ENCODE measurements at regions not wholly inside any gene's neighbourhood (a gene's known extent, or its start where the extent isn't known, plus 50 kb on each side); places are given as distances from the start of the nearest gene placed in this dataset.

DNA sequence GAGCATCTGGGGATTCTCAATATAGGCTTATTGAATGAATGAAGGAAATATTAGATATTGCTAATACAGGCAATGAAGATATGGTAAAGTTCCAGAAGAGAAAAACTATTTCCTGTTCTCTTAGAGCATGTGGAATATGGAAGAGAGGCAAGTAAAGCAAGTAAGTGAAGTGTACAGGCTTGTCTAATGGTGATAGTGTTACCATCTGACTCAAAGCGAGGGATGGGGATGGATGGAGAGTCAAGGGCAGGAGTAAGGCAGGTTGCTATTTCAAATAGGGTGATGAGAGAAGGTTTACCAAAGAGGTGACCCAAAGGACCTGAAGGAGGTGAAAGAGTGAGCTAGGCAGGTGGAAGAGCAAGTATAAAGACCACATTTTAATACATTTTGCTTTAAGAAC, 55.2 kb upstream of the SLC38A11 start:
- TF ChIP-seq, protein P1, sequence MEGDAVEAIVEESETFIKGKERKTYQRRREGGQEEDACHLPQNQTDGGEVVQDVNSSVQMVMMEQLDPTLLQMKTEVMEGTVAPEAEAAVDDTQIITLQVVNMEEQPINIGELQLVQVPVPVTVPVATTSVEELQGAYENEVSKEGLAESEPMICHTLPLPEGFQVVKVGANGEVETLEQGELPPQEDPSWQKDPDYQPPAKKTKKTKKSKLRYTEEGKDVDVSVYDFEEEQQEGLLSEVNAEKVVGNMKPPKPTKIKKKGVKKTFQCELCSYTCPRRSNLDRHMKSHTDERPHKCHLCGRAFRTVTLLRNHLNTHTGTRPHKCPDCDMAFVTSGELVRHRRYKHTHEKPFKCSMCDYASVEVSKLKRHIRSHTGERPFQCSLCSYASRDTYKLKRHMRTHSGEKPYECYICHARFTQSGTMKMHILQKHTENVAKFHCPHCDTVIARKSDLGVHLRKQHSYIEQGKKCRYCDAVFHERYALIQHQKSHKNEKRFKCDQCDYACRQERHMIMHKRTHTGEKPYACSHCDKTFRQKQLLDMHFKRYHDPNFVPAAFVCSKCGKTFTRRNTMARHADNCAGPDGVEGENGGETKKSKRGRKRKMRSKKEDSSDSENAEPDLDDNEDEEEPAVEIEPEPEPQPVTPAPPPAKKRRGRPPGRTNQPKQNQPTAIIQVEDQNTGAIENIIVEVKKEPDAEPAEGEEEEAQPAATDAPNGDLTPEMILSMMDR (IDR thresholded peaks at IDR 0.05 in 4 of 5, conservative IDR thresholded peaks at IDR 0.05 in 1 of 5), result no peak
- no peak for TF ChIP-seq POLR2A (IDR thresholded peaks at IDR 0.05)
- DNase-seq (no peak), ATAC-seq (no peak)
- Histone ChIP-seq H3K4me1 (no peaks in the 10 kb centered on the region), H3K27me3 (no peaks in the 10 kb centered on the region), H3K4me3 (no peak overlapping the region), H3K27ac (no peak overlapping the region), H3K36me3 (no peaks in the 10 kb centered on the region), H3K9me3 (no peaks in the 10 kb centered on the region)
- intact Hi-C loops (cut with DNase I; ENCODE audit: low total_unique reads), result no loop called here
- in situ Hi-C loops (cut with MboI; ENCODE audit: low sequenced_read_pairs in 4 of 4), result no loop called here

DNA sequence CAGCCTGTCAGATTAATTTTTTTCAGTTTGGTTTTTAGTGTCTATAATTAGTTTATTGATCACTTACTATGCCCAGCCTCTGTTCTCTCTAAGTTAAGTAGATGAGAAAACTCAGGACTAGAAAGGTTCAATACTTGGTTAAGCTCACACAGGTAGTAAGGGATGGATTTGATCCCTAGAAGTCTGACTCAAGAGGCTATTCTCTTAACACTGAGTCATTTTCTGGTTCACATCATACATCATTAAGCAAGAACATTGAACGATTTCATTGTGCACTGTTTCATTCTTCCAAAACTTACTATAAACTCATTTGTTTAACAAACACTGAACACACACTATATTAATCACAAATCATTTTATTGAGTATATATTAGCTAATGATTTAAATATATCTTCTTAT, 54.1 kb upstream of the SLC38A11 start:
- no peaks in the 10 kb centered on the region for H3K27me3 ChIP-seq
- no peak for ATAC-seq
- in situ Hi-C loops (cut with MboI; ENCODE audit: low sequenced_read_pairs in 4 of 4), result loop anchor here in 2 of 4 donors (10.0 kb wide), 1 partner anchor 195 kb away; the partner anchor contains the start of gene SCN3A (in 2 of the 2)
- no peaks in the 10 kb centered on the region for H3K36me3 ChIP-seq
- no peak for DNase-seq
- no peak overlapping the region for H3K27ac ChIP-seq
- H3K9me3 ChIP-seq, result no peaks in the 10 kb centered on the region
- H3K4me1 ChIP-seq, result no peaks in the 10 kb centered on the region
- no peak overlapping the region for H3K4me3 ChIP-seq
- intact Hi-C loops (cut with DNase I; ENCODE audit: low total_unique reads), result no loop called here
- TF ChIP-seq, protein P1 (IDR thresholded peaks at IDR 0.05 in 4 of 5, conservative IDR thresholded peaks at IDR 0.05 in 1 of 5), result no peak
- TF ChIP-seq POLR2A (IDR thresholded peaks at IDR 0.05), result no peak

DNA sequence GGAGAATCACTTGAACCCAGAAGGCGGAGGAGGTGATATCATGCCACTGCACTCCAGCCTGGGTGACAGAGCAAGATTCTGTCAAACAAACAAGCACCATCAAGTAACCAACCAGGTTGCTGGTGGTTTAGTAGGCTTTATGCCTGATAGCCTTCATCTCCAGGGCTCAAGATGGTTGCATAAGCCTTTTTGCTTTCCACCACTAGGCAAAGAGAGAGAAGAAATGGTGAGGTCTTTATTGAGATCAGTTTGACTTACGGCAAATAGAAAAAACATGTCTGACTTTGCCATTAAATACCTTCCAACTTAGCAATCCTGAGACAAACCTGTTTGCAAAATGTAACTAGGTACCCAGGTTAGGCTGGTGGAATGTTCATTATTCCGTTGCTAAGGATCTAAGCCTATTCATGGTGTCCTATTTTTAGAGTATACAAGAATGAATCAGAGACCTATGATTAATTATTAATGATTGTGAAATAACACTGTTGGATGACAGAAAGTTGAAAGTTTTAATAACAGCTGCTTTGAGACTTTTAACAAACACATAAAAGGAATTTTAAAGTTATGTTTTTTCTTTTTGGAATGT, 53.5 kb upstream of the SLC38A11 start:
- no peak overlapping the region for H3K27ac ChIP-seq
- H3K27me3 ChIP-seq, result no peaks in the 10 kb centered on the region
- TF ChIP-seq POLR2A (IDR thresholded peaks at IDR 0.05), result no peak
- TF ChIP-seq, protein P1 (IDR thresholded peaks at IDR 0.05 in 4 of 5, conservative IDR thresholded peaks at IDR 0.05 in 1 of 5), result no peak
- H3K4me1 ChIP-seq, result no peaks in the 10 kb centered on the region
- in situ Hi-C loops (cut with MboI; ENCODE audit: low sequenced_read_pairs in 4 of 4) (loop anchor here in 2 of 4 donors (10.0 kb wide), 1 partner anchor 196 kb away; the partner anchor contains the start of gene SCN3A (in 2 of the 2)), intact Hi-C loops (cut with DNase I; ENCODE audit: low total_unique reads) (no loop called here)
- DNase-seq (no peak), ATAC-seq (no peak)
- no peak overlapping the region for H3K4me3 ChIP-seq
- H3K9me3 ChIP-seq, result no peaks in the 10 kb centered on the region
- H3K36me3 ChIP-seq, result no peaks in the 10 kb centered on the region

DNA sequence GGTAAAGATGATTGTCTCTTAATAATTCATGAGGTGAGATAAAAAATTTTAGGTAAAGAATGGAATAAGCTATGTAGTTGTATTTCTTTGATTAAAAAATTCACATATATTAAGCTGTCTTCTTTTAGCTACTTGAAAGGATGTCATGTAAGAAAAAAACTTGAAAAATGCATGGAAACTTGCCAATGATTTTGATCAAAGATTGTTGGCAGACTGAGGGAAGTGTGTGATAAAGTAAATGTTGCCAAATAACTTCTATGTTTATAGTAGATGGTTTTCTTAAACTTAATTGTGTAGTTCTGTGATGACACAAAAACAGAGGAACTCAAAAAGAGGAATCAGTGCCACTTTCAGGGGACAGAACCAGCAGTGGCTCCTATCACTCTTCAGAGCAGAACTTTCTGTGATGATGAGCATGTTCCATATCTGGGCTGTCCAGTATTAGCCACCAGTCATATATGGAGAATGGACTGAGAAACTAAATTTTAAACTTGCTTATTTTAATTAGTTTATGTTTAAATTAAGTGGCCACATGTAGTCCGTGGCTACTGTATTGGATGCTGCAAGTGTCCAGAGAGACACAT, 51.9 kb upstream of the SLC38A11 start:
- intact Hi-C loops (cut with DNase I; ENCODE audit: low total_unique reads), result no loop called here
- Histone ChIP-seq H3K9me3 (no peaks in the 10 kb centered on the region), H3K27ac (no peak overlapping the region), H3K36me3 (no peaks in the 10 kb centered on the region), H3K4me1 (no peaks in the 10 kb centered on the region), H3K27me3 (no peaks in the 10 kb centered on the region), H3K4me3 (no peak overlapping the region)
- in situ Hi-C loops (cut with MboI; ENCODE audit: low sequenced_read_pairs in 4 of 4), result loop anchor here in 2 of 4 donors (10.0 kb wide), 1 partner anchor 198 kb away; the partner anchor contains the start of gene SCN3A (in 2 of the 2)
- no peak for ATAC-seq
- TF ChIP-seq, protein P1 (IDR thresholded peaks at IDR 0.05 in 4 of 5, conservative IDR thresholded peaks at IDR 0.05 in 1 of 5), result no peak
- no peak for TF ChIP-seq POLR2A (IDR thresholded peaks at IDR 0.05)
- DNase-seq, result no peak

Data from gastrocnemius medialis (tissue), 4 donors.